ENCODE measurements at regions not wholly inside any gene's neighbourhood (a gene's known extent, or its start where the extent isn't known, plus 50 kb on each side); places are given as distances from the start of the nearest gene placed in this dataset.

DNA sequence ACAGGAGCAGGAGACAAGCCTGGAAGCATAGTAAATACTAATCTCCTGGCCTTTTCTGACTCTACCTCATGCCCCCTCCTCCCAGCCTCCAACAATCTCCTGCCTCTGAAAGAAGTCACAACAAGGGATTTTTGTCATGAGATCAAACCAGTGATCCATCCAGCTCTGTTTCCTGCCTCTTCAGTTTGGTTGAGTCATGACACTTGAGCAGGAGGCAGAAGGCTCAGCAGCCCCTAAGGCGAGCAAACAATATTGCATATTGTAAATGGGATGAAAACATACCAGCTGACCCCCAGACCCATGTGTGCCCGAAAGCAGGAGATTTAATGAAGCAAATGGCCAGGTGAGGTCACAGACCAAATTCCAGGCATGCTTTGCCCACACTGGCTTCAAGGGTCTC is 272.8 kb downstream of the GAS1 start:
- Mint-ChIP-seq H3K4me3 (no peak overlapping the region), H3K4me1 (no peaks in the 10 kb centered on the region), H3K27me3 (no peaks in the 10 kb centered on the region), H3K9me3 (ENCODE audit: insufficient read depth) (peaks cover 11% of the 10 kb centered on the region), H3K27ac (no peak overlapping the region)
- POLR2A ChIA-PET = no interaction called here
- no peaks in the 10 kb centered on the region for H3K4me1 ChIP-seq (ENCODE audit: control insufficient read depth in 2 of 2, insufficient read depth in 2 of 2, low read length in 2 of 2)
- CTCF ChIA-PET = no interaction called here
- 82% methylated on average over 1 of the region's 2 CpGs for WGBS (ENCODE audit: insufficient coverage)
- H3K36me3 ChIP-seq (replicated peaks in 1 of 2; ENCODE audit: control extremely low read depth in 1 of 2, control insufficient read depth in 1 of 2, extremely low read depth in 1 of 2, insufficient read depth in 2 of 2, low read length in 1 of 2) = no peaks in the 10 kb centered on the region
- no peak overlapping the region for H3K9ac ChIP-seq (ENCODE audit: low read length)
- TF ChIP-seq EZH2 (IDR thresholded peaks at IDR 0.05; ENCODE audit: borderline replicate concordance, insufficient read depth, low read depth, low read length, poor library complexity, severe bottlenecking) = no peak
- TF ChIP-seq, protein P1, sequence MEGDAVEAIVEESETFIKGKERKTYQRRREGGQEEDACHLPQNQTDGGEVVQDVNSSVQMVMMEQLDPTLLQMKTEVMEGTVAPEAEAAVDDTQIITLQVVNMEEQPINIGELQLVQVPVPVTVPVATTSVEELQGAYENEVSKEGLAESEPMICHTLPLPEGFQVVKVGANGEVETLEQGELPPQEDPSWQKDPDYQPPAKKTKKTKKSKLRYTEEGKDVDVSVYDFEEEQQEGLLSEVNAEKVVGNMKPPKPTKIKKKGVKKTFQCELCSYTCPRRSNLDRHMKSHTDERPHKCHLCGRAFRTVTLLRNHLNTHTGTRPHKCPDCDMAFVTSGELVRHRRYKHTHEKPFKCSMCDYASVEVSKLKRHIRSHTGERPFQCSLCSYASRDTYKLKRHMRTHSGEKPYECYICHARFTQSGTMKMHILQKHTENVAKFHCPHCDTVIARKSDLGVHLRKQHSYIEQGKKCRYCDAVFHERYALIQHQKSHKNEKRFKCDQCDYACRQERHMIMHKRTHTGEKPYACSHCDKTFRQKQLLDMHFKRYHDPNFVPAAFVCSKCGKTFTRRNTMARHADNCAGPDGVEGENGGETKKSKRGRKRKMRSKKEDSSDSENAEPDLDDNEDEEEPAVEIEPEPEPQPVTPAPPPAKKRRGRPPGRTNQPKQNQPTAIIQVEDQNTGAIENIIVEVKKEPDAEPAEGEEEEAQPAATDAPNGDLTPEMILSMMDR (IDR thresholded peaks at IDR 0.05) = no peak
- no peaks in the 10 kb centered on the region for H4K20me1 ChIP-seq (ENCODE audit: control insufficient read depth, insufficient read depth, low read length, poor library complexity, severe bottlenecking)
- DNase-seq (no peak), ATAC-seq (ENCODE audit: low read depth) (no peak)
- H2AFZ ChIP-seq (ENCODE audit: insufficient read depth, low read depth, low read length, poor library complexity, severe bottlenecking) = no peak overlapping the region
- peaks cover 0 to 4% (median 2%) of the 10 kb centered on the region in 3 donors for H3K9me3 ChIP-seq (ENCODE audit: control extremely low read depth in 1 of 3, control insufficient read depth in 2 of 3, insufficient read depth in 1 of 3, low read length in 2 of 3)
- intact Hi-C loops (cut with micrococcal nuclease) = no loop called here
- no peak overlapping the region for H3K4me3 ChIP-seq (ENCODE audit: control extremely low read depth in 1 of 5, extremely low read depth in 1 of 5, insufficient read depth in 1 of 5, low read depth in 2 of 5, low read length in 4 of 5)
- no peak overlapping the region for H3K4me2 ChIP-seq (replicated peaks; ENCODE audit: low read depth, low read length, poor library complexity, severe bottlenecking)
- H3K79me2 ChIP-seq (ENCODE audit: control insufficient read depth, insufficient read depth, low read length) = no peaks in the 10 kb centered on the region
- no peak overlapping the region for H3K27ac ChIP-seq (ENCODE audit: low read length in 2 of 2)
- no peaks in the 10 kb centered on the region for H3K27me3 ChIP-seq (replicated peaks in 1 of 4; ENCODE audit: control extremely low read depth in 1 of 4, control insufficient read depth in 3 of 4, insufficient read depth in 4 of 4, low read length in 3 of 4)

DNA sequence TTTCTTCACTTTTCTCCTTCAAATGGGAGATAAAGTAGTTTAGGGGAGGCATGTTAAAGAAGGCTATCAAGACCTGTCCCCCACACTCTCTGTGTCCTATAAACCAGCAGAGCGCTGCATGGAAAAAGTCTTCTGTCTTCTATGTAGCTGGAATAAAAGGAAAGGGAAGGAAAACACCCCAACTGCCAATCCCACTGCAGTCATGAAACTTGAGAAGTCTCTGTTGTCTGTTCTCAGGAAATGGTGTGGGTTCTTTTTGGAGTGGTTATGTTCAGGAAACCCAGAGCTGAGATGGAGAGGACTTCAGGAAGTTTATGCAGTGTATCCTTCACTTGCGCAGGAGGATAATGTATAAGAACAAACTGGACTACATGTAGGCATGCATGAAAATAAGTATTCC is 274.3 kb downstream of the GAS1 start:
- TF ChIP-seq, protein P1 (IDR thresholded peaks at IDR 0.05) = no peak
- no peak for TF ChIP-seq EZH2 (IDR thresholded peaks at IDR 0.05; ENCODE audit: borderline replicate concordance, insufficient read depth, low read depth, low read length, poor library complexity, severe bottlenecking)
- H3K9me3 Mint-ChIP-seq (ENCODE audit: insufficient read depth) = peaks cover 11% of the 10 kb centered on the region
- H3K9me3 ChIP-seq (ENCODE audit: control extremely low read depth in 1 of 3, control insufficient read depth in 2 of 3, insufficient read depth in 1 of 3, low read length in 2 of 3) = peaks cover 0 to 4% (median 2%) of the 10 kb centered on the region in 3 donors
- H3K4me1 ChIP-seq (ENCODE audit: control insufficient read depth in 2 of 2, insufficient read depth in 2 of 2, low read length in 2 of 2) = no peaks in the 10 kb centered on the region
- ATAC-seq (ENCODE audit: low read depth) (no peak), DNase-seq (no peak)
- no peak overlapping the region for H3K9ac ChIP-seq (ENCODE audit: low read length)
- H3K4me3 ChIP-seq (ENCODE audit: control extremely low read depth in 1 of 5, extremely low read depth in 1 of 5, insufficient read depth in 1 of 5, low read depth in 2 of 5, low read length in 4 of 5) = no peak overlapping the region
- no peaks in the 10 kb centered on the region for H3K27me3 Mint-ChIP-seq
- no peaks in the 10 kb centered on the region for H3K4me1 Mint-ChIP-seq
- no peaks in the 10 kb centered on the region for H4K20me1 ChIP-seq (ENCODE audit: control insufficient read depth, insufficient read depth, low read length, poor library complexity, severe bottlenecking)
- H3K4me3 Mint-ChIP-seq = no peak overlapping the region
- POLR2A ChIA-PET = no interaction called here
- H3K4me2 ChIP-seq (replicated peaks; ENCODE audit: low read depth, low read length, poor library complexity, severe bottlenecking) = no peak overlapping the region
- WGBS (ENCODE audit: insufficient coverage) = 88% methylated on average over 1 of the region's 2 CpGs
- H3K27ac Mint-ChIP-seq = no peak overlapping the region
- no peaks in the 10 kb centered on the region for H3K79me2 ChIP-seq (ENCODE audit: control insufficient read depth, insufficient read depth, low read length)
- no peak overlapping the region for H2AFZ ChIP-seq (ENCODE audit: insufficient read depth, low read depth, low read length, poor library complexity, severe bottlenecking)
- no peaks in the 10 kb centered on the region for H3K36me3 ChIP-seq (replicated peaks in 1 of 2; ENCODE audit: control extremely low read depth in 1 of 2, control insufficient read depth in 1 of 2, extremely low read depth in 1 of 2, insufficient read depth in 2 of 2, low read length in 1 of 2)
- no peak overlapping the region for H3K27ac ChIP-seq (ENCODE audit: low read length in 2 of 2)
- intact Hi-C loops (cut with micrococcal nuclease) = no loop called here
- CTCF ChIA-PET = no interaction called here
- H3K27me3 ChIP-seq (replicated peaks in 1 of 4; ENCODE audit: control extremely low read depth in 1 of 4, control insufficient read depth in 3 of 4, insufficient read depth in 4 of 4, low read length in 3 of 4) = no peaks in the 10 kb centered on the region
